HG03520 (cell line): ENCODE measurements at regions not wholly inside any gene's neighbourhood (a gene's known extent, or its start where the extent isn't known, plus 50 kb on each side); places are given as distances from the start of the nearest gene placed in this dataset.
"Not testable (repeated sequence)": the region's sequence is repeated elsewhere in the genome, so short reads cannot be mapped to it uniquely, and the experiment has no call there.

Source experiments
- ATAC-seq: cut with Tn5 transposase; IDR thresholded peaks from one replicate; pipeline ENCODE4 v1.9.1; 2021; ENCODE audit warnings: mild to moderate bottlenecking, moderate library complexity; ENCODE audit not compliant: unreplicated experiment

DNA sequence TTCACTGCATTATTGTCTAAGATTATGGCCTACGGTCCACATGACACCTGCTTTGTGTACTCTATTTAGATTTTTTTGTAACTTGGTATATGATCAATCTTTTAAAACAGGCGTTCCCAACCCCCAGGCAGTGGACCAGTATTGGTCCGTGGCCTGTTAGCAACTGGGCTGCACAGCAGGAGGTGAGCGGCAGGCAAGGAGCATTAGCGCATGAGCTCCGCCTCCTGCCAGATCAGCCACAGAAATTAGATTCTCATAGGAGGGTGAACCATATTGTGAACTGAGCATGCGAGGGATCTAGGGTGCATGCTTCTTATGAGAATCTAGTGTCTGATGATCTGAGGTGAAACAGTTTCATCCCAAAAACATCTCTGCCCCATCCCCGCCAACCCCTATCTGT is 228.4 kb upstream of the NR5A2 start:
- ATAC-seq, result no peak

DNA sequence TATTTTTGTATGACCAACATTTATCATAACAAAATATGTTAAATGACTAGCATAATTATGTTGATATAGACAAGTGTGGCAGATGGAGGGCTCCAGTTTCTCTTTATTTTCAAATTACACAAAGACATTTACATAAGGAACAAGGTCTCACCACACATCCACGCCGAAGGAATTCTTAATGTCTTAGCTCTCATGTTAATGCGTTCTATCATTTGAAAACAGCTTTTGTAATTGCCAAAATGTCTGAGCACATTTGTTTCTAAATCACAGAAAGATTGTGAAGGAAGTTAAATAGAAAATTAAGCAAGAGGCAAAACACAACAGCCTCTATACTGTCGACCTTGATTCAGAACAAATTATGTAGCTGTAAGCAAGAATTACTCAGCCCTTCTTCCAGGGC is 223.0 kb upstream of the NR5A2 start:
- ATAC-seq, result no peak

DNA sequence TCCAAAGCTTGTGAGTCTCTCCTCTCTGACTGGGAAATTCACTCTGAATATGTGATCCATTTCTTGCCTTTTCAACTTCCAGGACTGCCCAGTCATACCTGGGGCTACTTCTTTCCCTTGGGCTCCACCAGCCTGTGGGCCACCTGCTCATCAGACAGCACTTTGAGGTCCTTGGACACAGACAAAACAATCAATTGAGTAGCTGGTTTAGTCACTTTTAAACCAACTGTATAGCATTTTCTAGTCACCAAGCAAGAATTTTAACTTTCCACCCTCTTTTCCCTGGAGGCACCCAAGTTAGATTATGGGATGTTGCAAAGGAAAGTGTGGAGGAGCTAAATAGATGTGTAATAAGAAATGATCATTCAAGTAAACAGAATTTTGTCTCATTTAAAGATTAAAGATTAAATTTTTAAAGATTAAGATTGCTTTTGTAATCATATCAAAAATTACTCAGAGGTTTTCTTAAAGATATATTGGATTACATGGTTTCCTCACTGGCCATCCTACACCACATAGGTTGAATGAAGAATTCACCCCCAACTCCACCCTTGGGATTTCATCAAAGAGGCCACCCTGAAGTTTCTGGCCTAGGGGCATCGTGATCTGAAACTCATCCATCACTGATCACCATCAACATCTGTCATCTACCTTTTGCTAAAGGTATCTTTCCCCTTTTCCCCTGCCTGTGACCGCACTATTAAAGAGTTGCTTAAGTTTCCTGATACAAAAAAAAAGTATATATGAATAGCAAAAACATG is 219.2 kb upstream of the NR5A2 start:
- ATAC-seq, result no peak

DNA sequence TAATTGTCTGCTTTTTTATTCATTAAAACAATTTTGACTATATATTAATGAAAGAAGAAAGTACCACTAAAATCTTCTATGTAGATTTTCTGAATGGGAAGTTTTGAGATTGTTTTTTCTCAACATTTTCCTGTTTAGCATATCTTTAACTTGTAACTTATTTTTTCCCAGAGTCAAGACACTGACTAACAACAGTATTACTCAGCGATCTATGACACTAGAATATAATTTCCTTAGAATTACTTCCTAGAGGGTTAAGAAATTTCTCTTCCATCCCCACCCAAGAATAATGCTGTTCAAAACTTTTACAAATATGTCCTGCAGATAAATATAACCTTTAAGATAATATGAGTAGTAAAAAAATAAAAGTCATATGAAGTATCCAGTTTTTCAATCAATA is 218.2 kb upstream of the NR5A2 start:
- no peak for ATAC-seq

DNA sequence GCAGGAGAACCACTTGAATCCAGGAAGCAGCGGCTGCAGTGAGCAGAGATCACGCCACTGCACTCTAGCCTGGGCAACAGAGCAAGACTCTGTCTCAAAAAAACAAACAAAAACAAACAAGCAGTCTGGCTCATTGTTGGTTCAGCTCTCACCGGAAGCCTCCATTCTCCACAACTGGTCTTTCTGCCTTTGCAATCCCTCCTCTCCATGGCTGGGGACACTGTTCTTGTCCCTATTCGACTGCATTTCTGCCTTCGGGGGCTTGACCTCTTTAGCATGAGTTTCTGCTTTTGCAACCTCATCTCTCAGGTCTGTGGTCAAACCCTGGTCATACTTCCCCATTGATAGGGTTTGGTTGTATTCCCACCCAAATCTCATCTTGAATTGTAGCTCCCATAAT is 216.3 kb upstream of the NR5A2 start:
- no peak for ATAC-seq

DNA sequence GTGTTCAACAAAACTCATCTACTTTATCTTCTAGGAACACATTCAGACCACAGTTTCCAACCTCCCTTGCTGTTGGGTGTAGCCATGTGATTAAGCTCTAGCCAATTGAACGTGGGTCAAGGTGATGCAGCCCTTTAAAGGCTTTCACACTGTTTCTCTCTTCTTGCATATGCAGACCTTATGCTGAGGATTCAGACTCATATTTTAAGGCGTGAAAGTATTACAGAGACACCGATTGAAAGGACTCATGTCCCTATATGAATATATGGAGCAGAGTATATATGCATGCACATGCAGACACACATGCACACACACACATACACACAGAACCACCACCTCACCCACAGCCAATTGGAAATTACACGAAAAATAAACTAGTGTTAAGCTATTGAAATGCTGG is 214.3 kb upstream of the NR5A2 start:
- ATAC-seq, result no peak

DNA sequence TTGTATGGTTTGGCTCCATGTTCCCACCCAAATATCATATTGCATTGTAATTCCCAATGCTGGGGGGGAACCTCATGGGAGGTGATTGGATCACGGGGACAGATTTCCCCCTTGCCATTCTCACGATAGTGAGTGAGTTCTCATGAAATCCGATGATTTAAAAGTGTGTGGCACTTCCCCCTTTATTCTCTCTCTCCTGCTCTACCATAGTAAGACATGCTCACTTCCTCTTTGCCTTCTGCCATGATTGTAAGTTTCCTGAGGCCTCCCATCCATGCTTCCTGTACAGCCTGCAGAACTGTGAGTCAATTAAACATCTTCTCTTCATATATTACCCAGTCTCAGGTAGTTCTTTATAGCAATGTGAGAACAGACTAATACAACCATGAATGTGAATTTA is 211.6 kb upstream of the NR5A2 start:
- no peak for ATAC-seq

DNA sequence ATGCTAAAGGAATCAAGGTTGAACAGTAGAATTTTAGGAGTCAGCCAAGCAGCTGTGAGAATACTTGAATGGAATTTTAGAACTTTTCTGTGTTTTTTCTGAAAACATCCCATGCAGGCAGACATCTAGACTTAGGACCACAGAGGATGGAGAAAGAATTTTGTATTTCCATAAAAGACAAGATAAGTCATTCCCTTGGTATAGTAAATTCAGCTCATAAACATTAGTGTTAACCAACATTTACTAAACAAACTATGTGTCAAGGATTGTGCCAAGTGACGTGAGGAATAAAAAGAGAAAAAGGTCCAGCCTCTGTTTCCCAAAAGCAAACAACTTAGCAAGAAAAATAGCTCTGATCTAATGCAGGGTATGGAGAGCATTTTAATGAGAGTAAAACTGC is 210.2 kb upstream of the NR5A2 start:
- ATAC-seq, result no peak

DNA sequence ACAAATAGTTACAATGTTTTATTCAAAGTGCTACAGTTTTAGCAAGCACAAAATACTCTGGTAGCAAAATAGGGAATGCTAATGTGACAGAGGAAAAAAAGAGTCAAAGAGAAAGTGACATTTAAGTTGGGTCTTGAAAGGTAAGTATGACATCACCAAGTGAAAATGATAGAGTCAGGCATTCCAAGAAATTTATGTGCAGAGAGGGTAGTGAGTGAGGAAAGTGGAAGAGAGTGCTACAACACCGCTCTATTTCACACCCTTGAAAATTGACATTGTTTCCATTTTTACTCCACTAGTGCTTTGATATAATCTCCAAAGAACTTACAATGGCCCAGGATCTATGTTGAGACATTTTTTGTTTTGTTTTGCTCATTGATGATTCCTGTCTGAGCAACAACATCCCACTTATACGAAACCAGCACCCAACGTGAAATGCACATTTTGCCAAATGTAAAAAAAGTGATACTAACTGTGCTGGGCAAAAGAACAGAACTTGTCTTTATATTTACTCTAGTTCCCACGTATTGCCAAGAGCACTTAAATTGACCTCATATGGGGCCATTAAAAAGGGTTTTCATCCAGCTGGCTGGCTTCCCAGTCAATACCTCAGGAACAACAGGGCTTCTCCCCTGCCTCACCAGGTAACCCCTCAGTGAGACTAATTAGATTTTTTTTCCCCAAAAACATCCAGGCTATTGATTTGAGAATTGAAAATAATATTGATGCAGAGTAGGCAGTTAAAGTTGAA is 206.3 kb upstream of the NR5A2 start:
- no peak for ATAC-seq

DNA sequence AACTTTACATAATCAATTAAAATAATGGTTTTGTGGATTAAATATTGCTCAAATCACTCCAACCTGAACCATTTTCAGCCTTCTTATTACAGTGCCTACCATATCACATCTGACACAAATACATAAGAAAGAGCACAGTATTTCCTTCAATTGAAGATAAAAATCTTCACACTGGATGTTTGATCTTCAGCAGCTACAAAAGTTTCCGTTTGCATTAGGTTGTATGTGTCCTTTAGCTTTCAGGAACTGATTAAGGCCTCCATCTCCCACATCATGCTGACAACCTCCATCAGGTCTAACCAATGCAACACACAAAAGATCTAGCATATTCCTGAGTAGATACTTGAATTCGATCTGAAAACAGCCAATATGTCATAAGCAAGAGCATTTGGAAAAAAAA is 195.1 kb upstream of the NR5A2 start:
- ATAC-seq, result no peak

DNA sequence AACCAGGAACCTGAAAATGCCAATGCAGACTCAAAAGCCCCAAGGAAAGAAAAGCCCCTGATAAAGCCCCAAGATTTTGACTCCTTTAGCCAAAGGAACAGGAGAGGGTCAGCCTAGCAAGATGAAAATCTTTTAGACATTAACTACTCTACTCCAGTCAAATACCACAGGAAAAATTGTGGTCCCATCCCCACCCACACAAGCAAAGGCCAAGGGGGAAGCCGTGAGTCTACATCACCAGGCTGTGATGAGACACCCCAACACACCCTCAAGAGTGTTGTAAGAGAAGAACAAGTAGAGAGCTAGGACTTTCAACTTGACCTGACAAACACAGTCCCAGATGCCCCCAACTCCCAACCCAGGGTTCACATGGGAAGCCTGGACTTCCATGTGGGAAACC is 192.8 kb upstream of the NR5A2 start:
- ATAC-seq, result no peak

DNA sequence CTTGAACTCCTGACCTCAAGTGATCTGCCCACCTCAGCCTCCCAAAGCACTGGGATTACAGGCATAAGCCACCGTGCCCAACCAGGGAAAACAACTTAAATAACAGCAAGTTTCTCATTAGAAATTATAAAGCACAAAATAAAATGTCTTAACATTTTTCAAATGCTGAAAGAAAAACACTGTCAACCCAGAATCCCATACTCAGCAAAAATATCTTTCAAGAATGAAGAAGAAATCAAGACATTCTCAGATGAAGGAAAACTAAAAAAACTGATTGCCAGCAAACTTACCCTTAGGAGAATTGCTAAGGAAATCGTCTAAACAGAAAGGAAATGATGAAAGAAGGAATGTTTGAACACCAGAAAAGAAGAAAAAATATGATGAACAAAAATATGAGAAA is 191.1 kb upstream of the NR5A2 start:
- ATAC-seq, result no peak

DNA sequence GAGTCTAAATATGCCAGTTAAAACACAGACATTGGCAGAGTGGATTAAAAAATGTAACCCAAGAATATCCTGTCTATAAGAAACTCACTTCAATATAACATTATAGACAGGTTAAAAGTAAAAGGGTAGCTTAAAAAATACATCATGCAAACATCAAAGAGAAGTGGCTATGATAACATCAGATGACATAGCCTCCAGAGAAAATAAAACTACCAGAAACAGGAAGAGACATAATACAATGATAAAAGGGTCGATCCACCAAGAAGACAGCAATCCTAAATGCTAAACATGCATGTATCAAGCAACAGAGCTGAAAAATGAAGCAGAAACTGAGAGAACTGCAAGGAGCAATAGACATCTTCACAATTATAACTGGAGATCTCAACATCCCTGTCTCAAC is 190.2 kb upstream of the NR5A2 start:
- ATAC-seq, result no peak

DNA sequence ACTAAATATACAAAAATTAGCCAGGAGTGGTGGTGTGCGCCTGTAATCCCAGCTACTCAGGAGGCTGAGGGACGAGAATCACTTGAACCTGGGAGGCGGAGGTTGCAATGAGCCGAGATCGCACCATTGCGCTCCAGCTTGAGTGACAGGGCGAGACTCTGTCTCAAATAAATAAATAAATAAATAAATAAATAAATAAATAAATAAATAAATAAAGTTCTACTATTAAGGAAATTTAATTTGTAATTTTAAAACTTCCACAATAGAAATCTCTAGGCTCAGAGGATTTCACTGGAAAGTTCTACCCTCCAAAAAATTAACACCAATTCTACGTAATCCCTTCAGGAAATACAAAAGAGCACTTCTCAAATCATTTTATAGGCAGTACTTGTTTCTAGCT is 187.9 kb upstream of the NR5A2 start:
- ATAC-seq, result not testable (repeated sequence)

DNA sequence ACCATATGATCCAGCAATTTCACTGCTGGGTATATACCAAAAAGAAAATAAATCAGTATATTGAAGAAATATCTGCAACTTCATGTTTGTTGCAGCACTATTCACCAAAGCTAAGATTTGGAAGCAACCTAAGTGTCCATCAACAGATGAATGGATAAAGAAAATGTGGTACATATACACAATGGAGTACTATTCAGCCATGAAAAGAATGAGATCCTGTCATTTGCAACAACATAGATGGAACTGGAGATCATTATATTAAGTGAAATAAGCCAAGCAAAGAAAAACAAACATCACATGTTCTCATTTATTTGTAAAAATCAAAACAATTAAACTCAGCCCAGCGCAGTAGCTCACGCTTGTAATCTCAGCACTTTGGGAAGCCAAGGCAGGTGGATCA is 184.4 kb upstream of the NR5A2 start:
- not testable (repeated sequence) for ATAC-seq

DNA sequence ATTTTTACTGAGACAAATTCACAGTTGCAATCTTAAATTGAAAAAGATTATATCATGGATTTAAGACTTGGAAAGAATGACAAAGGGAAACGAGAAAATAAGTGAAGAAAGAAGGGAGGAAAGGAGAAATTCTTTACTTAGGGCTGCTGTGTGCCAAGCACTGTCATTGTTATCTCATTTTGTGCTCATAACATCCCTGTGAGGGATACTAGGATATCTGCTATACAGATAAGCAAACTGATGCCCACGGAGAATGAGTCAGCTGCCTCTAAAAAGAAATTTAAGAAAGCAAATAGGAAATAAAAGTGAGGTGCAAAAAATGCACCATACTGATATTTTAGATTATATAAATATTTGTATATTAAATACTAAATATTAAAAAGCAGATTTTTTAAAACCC is 183.6 kb upstream of the NR5A2 start:
- ATAC-seq, result no peak

DNA sequence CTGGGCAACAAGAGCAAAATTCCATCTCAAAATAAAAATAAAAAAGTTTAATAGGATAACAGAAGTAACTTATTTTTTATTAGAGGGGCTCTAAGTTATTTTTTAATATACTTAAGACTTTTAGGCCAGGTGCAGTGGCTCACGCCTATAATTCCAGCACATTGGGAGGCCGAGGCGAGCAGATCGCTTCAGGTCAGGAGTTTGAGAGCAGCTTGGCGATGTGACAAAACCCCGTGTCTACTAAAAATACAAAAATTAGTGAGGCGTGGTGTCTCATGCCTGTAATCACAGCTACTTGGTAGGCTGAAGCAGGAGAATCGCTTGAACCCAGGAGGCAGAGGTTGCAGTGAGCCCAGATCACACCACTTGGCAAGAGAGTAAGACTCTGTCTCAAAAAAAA is 180.5 kb upstream of the NR5A2 start:
- ATAC-seq, result no peak

DNA sequence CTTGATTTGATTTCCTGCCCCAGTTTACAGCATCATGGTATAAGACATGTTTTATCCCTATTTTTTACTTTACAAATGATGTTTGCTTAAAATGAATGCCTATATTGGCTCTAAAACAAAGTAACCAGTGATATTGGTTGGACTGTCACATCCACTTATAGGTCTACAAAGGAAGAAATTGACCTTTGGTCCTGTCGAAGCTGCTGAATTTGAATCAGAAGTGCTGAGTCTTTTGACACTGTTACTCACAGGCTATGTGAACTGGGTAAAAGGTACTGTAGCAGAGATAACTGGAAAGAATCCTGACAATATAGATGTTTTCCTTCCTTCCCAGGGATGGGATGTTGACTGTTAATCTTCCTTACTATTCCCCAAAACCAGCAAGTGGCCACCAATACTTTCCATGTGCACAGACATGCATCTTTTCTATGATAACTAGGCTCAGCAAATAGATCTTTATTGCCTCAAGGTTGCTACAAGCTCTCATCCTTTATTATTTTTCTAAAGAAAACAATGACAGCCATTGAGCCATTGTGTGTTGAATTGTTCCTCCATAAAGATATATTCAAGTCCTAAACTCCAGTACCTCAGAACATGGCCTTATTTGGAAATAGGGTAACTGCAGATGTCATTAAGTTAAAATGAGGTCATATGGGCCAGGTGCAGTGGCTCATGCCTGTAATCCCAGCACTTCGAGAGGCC is 175.9 kb upstream of the NR5A2 start:
- no peak for ATAC-seq

DNA sequence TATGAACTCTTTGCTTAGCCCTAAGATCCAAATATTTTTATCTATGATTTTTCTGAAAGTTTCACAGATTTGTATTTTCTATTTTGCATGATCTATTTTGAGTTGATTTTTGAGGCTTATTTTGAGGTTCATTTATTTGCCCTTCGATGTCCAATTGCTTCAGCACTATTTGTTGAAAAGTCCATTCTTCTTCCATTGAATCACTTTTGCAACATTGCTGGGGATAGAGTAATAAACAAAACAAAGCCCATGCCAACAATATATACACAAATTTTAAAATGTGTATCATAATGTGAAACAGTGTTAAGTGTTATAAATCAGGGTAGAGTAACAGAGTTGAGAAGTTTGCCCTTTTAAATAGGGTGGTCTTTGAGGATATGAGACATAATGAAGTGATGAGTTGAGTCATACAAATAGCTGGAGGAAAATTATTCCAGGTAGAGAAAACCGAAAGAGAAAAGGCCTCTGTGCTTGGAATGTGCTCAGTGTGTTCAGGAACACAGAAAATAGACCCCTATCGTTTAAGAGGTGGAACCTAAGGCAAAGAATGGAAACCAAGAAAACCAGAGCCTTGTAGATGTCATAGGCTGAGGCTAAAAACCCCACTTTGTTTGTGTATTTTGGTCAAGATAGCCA is 172.7 kb upstream of the NR5A2 start:
- no peak for ATAC-seq

DNA sequence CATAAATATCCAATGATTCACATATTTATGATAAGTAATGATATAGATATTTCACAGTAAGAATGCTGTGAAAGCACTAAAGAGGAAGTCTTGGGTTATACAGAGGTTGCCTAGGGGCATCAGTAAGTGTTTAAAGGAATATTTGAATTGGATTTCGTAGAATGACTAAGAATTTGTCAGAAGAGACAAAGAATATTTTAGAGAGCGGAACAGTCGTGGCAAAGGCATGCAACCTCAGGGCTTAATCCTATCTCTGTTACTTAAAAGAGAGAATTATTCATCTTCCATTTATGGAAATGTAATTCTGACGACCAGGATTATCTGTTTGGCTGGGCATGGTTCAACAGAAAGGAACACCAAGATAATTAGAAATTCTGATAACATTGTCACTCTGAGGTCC is 171.9 kb upstream of the NR5A2 start:
- ATAC-seq, result no peak

DNA sequence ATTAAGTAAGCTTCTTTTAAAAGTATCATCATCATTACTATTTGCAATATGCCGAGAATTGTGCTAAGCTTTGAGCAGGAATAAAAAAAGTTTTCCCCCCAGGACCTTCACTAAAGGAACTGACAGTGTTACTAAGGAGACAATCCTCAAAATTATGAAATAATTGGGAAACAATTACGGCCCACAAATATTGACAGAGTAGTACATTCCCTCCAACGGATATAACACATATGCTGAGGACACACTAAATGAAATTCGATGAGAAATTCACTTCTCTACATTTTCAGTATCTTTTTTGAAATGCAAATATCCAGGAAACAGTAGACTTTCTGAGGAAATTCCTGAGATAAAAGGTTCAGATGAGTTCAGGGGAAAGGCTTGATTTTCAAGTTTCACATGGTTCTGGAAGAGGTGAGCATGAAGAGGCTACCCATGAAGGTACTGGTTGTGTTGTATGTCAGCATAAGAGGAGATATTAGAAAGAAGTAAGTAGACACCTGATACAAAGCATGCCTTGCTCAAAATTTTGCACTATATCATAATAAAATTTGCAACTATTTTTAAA is 171.2 kb upstream of the NR5A2 start:
- no peak for ATAC-seq
